HEK293 (cell line): ENCODE measurements at regions not wholly inside any gene's neighbourhood (a gene's known extent, or its start where the extent isn't known, plus 50 kb on each side); places are given as distances from the start of the nearest gene placed in this dataset.

Experiments
- CTCF ChIA-PET: fragments of 350-600 bp; formaldehyde crosslinking; extraction: SDS; loops from one replicate; lab custom pipeline; 2021; ENCODE audit warnings: antibody characterized with exemption; lab: Yijun Ruan, JAX
- POLR2A ChIA-PET: fragments of 300-600 bp; formaldehyde crosslinking; extraction: SDS; loops from one replicate; lab custom pipeline; 2020; ENCODE audit warnings: antibody characterized with exemption, inconsistent platforms; lab: Yijun Ruan, JAX
- H3K27ac ChIP-seq: fragments of 200-500 bp; sonication (Bioruptor generic); 2 replicates; pipeline ENCODE4 v1.5.1; 2014; ENCODE audit warnings: low read depth, low read length, control low read depth, inconsistent platforms; ENCODE audit errors: extremely low read depth
- H3K36me3 ChIP-seq, 2 experiments: fragments of 200-500 bp in 1 of 2; sonication (Bioruptor generic) in 1 of 2; 1 replicate in 1 of 2; 2 replicates in 1 of 2; pipeline ENCODE4 v1.5.1; 2014 to 2017; ENCODE audit warnings: inconsistent platforms in 2 of 2, low read length in 2 of 2; ENCODE audit not compliant: control insufficient read depth in 2 of 2, insufficient read depth in 1 of 2
- H3K4me1 ChIP-seq: fragments of 200-500 bp; sonication (Bioruptor generic); 2 replicates; pipeline ENCODE4 v1.5.1; 2014; ENCODE audit warnings: mild to moderate bottlenecking, low read length, inconsistent platforms; ENCODE audit not compliant: control insufficient read depth, insufficient read depth
- H3K4me3 ChIP-seq: 2 replicates; pipeline ENCODE4 v1.5.1; 2011; ENCODE audit warnings: low read depth, mild to moderate bottlenecking, control low read depth, low read length, moderate library complexity
- H3K9me3 ChIP-seq: fragments of 200-500 bp; sonication (Bioruptor generic); 2 replicates; pipeline ENCODE4 v1.5.1; 2014; ENCODE audit warnings: low read depth, low read length, inconsistent platforms; ENCODE audit not compliant: control insufficient read depth, insufficient read depth
- CTCF ChIP-seq: fragments of 450-650 bp; formaldehyde crosslinking; IDR thresholded peaks from 2 replicates; pipeline ENCODE4 v1.5.1; 2016; ENCODE audit warnings: missing biosample characterization, missing genetic modification characterization
- ELK4 ChIP-seq: IDR thresholded peaks from 2 replicates; pipeline ENCODE4 v1.6.1; 2011; ENCODE audit warnings: mild to moderate bottlenecking, low read depth, low read length, borderline replicate concordance
- GLI4 ChIP-seq: fragments of 450-650 bp; formaldehyde crosslinking; IDR thresholded peaks from 2 replicates; pipeline ENCODE4 v1.5.1; 2016; ENCODE audit warnings: missing biosample characterization, missing genetic modification characterization
- KLF1 ChIP-seq: fragments of 450-650 bp; formaldehyde crosslinking; IDR thresholded peaks from 2 replicates; pipeline ENCODE4 v1.5.1; 2016; ENCODE audit warnings: missing biosample characterization, missing genetic modification characterization
- OSR2 ChIP-seq: fragments of 450-650 bp; formaldehyde crosslinking; IDR thresholded peaks from 2 replicates; pipeline ENCODE4 v1.5.1; 2016; ENCODE audit warnings: missing biosample characterization, missing genetic modification characterization
- REST ChIP-seq: fragments of 450-650 bp; formaldehyde crosslinking; IDR thresholded peaks from 2 replicates; pipeline ENCODE4 v1.5.1; 2016; ENCODE audit warnings: missing biosample characterization, missing genetic modification characterization
- SETDB1 ChIP-seq: IDR thresholded peaks from one replicate; pipeline ENCODE4 v1.6.1; 2017; ENCODE audit warnings: mild to moderate bottlenecking, low read length, moderate library complexity, mixed read lengths; ENCODE audit not compliant: insufficient read length
- SP7 ChIP-seq: fragments of 450-650 bp; formaldehyde crosslinking; IDR thresholded peaks from 2 replicates; pipeline ENCODE4 v1.5.1; 2016; ENCODE audit warnings: missing biosample characterization, missing genetic modification characterization
- ZBTB48 ChIP-seq: fragments of 450-650 bp; formaldehyde crosslinking; IDR thresholded peaks from 2 replicates; pipeline ENCODE4 v1.5.1; 2016; ENCODE audit warnings: missing biosample characterization, missing genetic modification characterization
- ZBTB6 ChIP-seq: fragments of 450-650 bp; formaldehyde crosslinking; IDR thresholded peaks from 2 replicates; pipeline ENCODE4 v1.5.1; 2017; ENCODE audit warnings: missing biosample characterization, missing genetic modification characterization
- ZNF157 ChIP-seq: fragments of 450-650 bp; formaldehyde crosslinking; IDR thresholded peaks from 2 replicates; pipeline ENCODE4 v1.5.1; 2016; ENCODE audit warnings: missing biosample characterization, missing genetic modification characterization
- ZNF211 ChIP-seq: fragments of 450-650 bp; formaldehyde crosslinking; IDR thresholded peaks from 2 replicates; pipeline ENCODE4 v1.5.1; 2016; ENCODE audit warnings: low read depth, missing biosample characterization, missing genetic modification characterization
- ZNF221 ChIP-seq: fragments of 450-650 bp; formaldehyde crosslinking; IDR thresholded peaks from 2 replicates; pipeline ENCODE4 v1.5.1; 2017; ENCODE audit warnings: missing biosample characterization, missing genetic modification characterization, borderline replicate concordance
- ZNF416 ChIP-seq: fragments of 450-650 bp; formaldehyde crosslinking; IDR thresholded peaks from 2 replicates; pipeline ENCODE4 v1.5.1; 2016; ENCODE audit warnings: missing biosample characterization, missing genetic modification characterization
- ZNF501 ChIP-seq: fragments of 450-650 bp; formaldehyde crosslinking; IDR thresholded peaks from 2 replicates; pipeline ENCODE4 v1.5.1; 2016; ENCODE audit warnings: missing biosample characterization, missing genetic modification characterization
- ZNF624 ChIP-seq: fragments of 450-650 bp; formaldehyde crosslinking; IDR thresholded peaks from 2 replicates; pipeline ENCODE4 v1.5.1; 2017; ENCODE audit warnings: missing biosample characterization, missing genetic modification characterization
- ZNF677 ChIP-seq: fragments of 450-650 bp; IDR thresholded peaks from 2 replicates; pipeline ENCODE4 v1.5.0; 2018; ENCODE audit warnings: missing biosample characterization, mild to moderate bottlenecking, missing genetic modification characterization, moderate library complexity
- ZNF830 ChIP-seq: fragments of 450-650 bp; IDR thresholded peaks from 2 replicates; pipeline ENCODE4 v1.5.0; 2018; ENCODE audit warnings: missing biosample characterization, missing genetic modification characterization, low read depth, mild to moderate bottlenecking, moderate library complexity
- ZSCAN30 ChIP-seq: fragments of 450-650 bp; IDR thresholded peaks from 2 replicates; pipeline ENCODE4 v1.5.1; 2018; ENCODE audit warnings: missing biosample characterization, mild to moderate bottlenecking, missing genetic modification characterization, moderate library complexity
- ZXDB ChIP-seq: fragments of 450-650 bp; formaldehyde crosslinking; IDR thresholded peaks from 2 replicates; pipeline ENCODE4 v1.5.1; 2016; ENCODE audit warnings: missing biosample characterization, missing genetic modification characterization

- TF ChIP-seq ZNF624 (tag by site-specific recombination): no peak
- no peak for TF ChIP-seq ELK4
- TF ChIP-seq ZNF221 (tag by site-specific recombination): no peak
- TF ChIP-seq, all 188 proteins: peak for 7
Observed at GRCh38 chr4:140252141-140252741, 98.3 kb upstream of the MAML3 start (continued).

- ChIA-PET CTCF (interaction anchor here (0.7 to 1.1 kb wide), 2 partner anchors 142 to 292 kb away, joined by 3 read pairs; no protein-coding TSS in a partner anchor), POLR2A (no interaction called here)
- no peak for TF ChIP-seq ZBTB6 (tag by site-specific recombination)
- TF ChIP-seq CTCF (tag by site-specific recombination): no peak
- no peak for TF ChIP-seq ZNF677 (tag by site-specific recombination)
- no peak for TF ChIP-seq ZNF416 (tag by site-specific recombination)
- TF ChIP-seq KLF1: no peak
- TF ChIP-seq ZNF157 (tag by site-specific recombination): no peak
- no peak for TF ChIP-seq OSR2
- TF ChIP-seq GLI4 (tag by site-specific recombination): no peak
- no peak for TF ChIP-seq ZNF211 (tag by site-specific recombination)
- no peak for TF ChIP-seq ZNF830 (tag by site-specific recombination)
- no peak for TF ChIP-seq SETDB1
- TF ChIP-seq ZSCAN30: no peak
- no peak for TF ChIP-seq ZXDB (tag by site-specific recombination)
- TF ChIP-seq SP7: no peak
- no peak for TF ChIP-seq ZBTB48 (tag by site-specific recombination)
- TF ChIP-seq REST: no peak
- TF ChIP-seq ZNF501 (tag by site-specific recombination): no peak
- no peak for TF ChIP-seq ELK4
- Histone ChIP-seq H3K27ac (no peak overlapping the region), H3K36me3 (no peaks in the 10 kb centered on the region), H3K4me1 (no peaks in the 10 kb centered on the region), H3K4me3 (no peak overlapping the region), H3K9me3 (no peaks in the 10 kb centered on the region)
Observed at GRCh38 chr4:140251571-140251970, 97.6 kb upstream of the MAML3 start.
